K562 (cell line): ENCODE measurements at regions not wholly inside any gene's neighbourhood (a gene's known extent, or its start where the extent isn't known, plus 50 kb on each side); places are given as distances from the start of the nearest gene placed in this dataset.

ENCODE experiments used
- ATAC-seq: fragments of 200-7000 bp; cut with Tn5 transposase; 3 replicates; pipeline ENCODE4 v1.9.1; 2020; ENCODE audit warnings: moderate library complexity
- BruUV-seq: library from RNA; stranded (reverse); fragments of 400-500 nt; replicated peaks from 2 replicates; lab custom pipeline; 2021; lab: Mats Ljungman, UMichigan
- CTCF ChIA-PET: fragments of 300-600 bp; formaldehyde crosslinking; extraction: SDS; loops from one replicate; lab custom pipeline; 2021; ENCODE audit warnings: low intra/inter-chr PET ratio; lab: Yijun Ruan, JAX
- POLR2A ChIA-PET: fragments of 300-600, 350-650 bp; sonication (Branson Sonifier 250); formaldehyde crosslinking; extraction: SDS; loops from one replicate; lab custom pipeline; 2021; ENCODE audit warnings: antibody characterized with exemption, inconsistent platforms; lab: Yijun Ruan, JAX
- DNase-seq, 4 experiments: peaks; one replicate each; pipeline versions ENCODE4 v3.0.0 to v3.0.0-alpha.2; 2011 to 2018; ENCODE audit warnings: low spot score in 3 of 4, mixed read lengths in 3 of 4; ENCODE audit errors: extremely low read depth in 1 of 4
- FAIRE-seq: peaks from 2 replicates; lab custom pipeline; 2011; peaks lifted over from hg19 to GRCh38; lab: Jason Lieb, UNC
- H2AFZ ChIP-seq: 2 replicates; pipeline ENCODE4 v1.6.0; 2011; ENCODE audit warnings: low read depth, low read length, control low read depth, inconsistent platforms
- H3K27ac ChIP-seq: fragments of 200-600 bp; 3 replicates; pipeline ENCODE4 v1.8.0; 2011; ENCODE audit warnings: low read depth, mild to moderate bottlenecking, control low read depth, inconsistent platforms, low read length, moderate library complexity, mixed read lengths; ENCODE audit errors: extremely low read depth
- H3K27me3 ChIP-seq, 2 experiments: fragments of 300-600 bp in 1 of 2; 2 replicates in 1 of 2; 3 replicates in 1 of 2; pipeline versions ENCODE4 v1.6.0 to v1.8.0; 2011; ENCODE audit warnings: inconsistent platforms in 2 of 2, low read length in 2 of 2, mild to moderate bottlenecking in 1 of 2, mixed read lengths in 1 of 2, moderate library complexity in 1 of 2; ENCODE audit not compliant: control insufficient read depth in 2 of 2, insufficient read depth in 2 of 2
- H3K36me3 ChIP-seq: fragments of 300-600 bp; 3 replicates; pipeline ENCODE4 v1.8.0; 2011; ENCODE audit warnings: mild to moderate bottlenecking, low read length, inconsistent platforms; ENCODE audit not compliant: control insufficient read depth, insufficient read depth
- H3K4me1 ChIP-seq, 2 experiments: fragments of 200-600 bp in 1 of 2; replicated peaks in 1 of 2; 2 replicates in 1 of 2; 3 replicates in 1 of 2; pipeline versions ENCODE4 v1.5.1 to v1.8.0; 2011; ENCODE audit warnings: inconsistent platforms in 2 of 2, low read length in 2 of 2, mild to moderate bottlenecking in 1 of 2, mixed read lengths in 1 of 2, moderate library complexity in 1 of 2; ENCODE audit not compliant: control insufficient read depth in 2 of 2, insufficient read depth in 2 of 2
- H3K4me2 ChIP-seq: 2 replicates; pipeline ENCODE4 v1.6.1; 2011; ENCODE audit warnings: low read length, control low read depth, inconsistent platforms, mixed read lengths; ENCODE audit not compliant: insufficient read depth
- H3K4me3 ChIP-seq: fragments of 200-600 bp; sonication (generic), shearing (Covaris generic); 2 replicates; pipeline ENCODE4 v1.5.1; 2016; ENCODE audit warnings: control low read depth, inconsistent platforms
- H3K79me2 ChIP-seq: fragments of 200-600 bp; 3 replicates; pipeline ENCODE4 v1.8.0; 2011; ENCODE audit warnings: low read length, inconsistent platforms; ENCODE audit not compliant: control insufficient read depth, insufficient read depth
- H3K9ac ChIP-seq, 2 experiments: 2 replicates each; pipeline versions ENCODE4 v1.6.0 to v1.6.1; 2011; ENCODE audit warnings: low read depth in 2 of 2, low read length in 2 of 2, control low read depth in 1 of 2, inconsistent platforms in 1 of 2, mild to moderate bottlenecking in 1 of 2, mixed read lengths in 1 of 2; ENCODE audit not compliant: insufficient read depth in 1 of 2
- H3K9me1 ChIP-seq: one replicate; pipeline ENCODE4 v1.6.0; 2011; ENCODE audit warnings: inconsistent platforms, mild to moderate bottlenecking, low read length, moderate library complexity; ENCODE audit not compliant: control insufficient read depth, insufficient read depth
- H3K9me3 ChIP-seq: replicated peaks from 2 replicates; pipeline ENCODE4 v1.5.1; 2011; ENCODE audit warnings: low read depth, low read length, inconsistent platforms; ENCODE audit not compliant: control insufficient read depth, insufficient read depth
- H4K20me1 ChIP-seq: replicated peaks from 2 replicates; pipeline ENCODE4 v1.6.1; 2011; ENCODE audit warnings: low read length, inconsistent platforms, mixed read lengths; ENCODE audit not compliant: control insufficient read depth, insufficient read depth
- ESRRB ChIP-seq: fragments of 250-450 bp; sonication (Bioruptor Pico); IDR thresholded peaks from 2 replicates; pipeline ENCODE4 v1.5.0; 2020; ENCODE audit warnings: mild to moderate bottlenecking, moderate library complexity, borderline replicate concordance
- HSF4 ChIP-seq: fragments of 250-450 bp; sonication (Bioruptor Pico); IDR thresholded peaks from 2 replicates; pipeline ENCODE4 v2.1.2; 2022; ENCODE audit warnings: mild to moderate bottlenecking, moderate library complexity, borderline replicate concordance
- SMAD4 ChIP-seq: fragments of 250-450 bp; sonication (Bioruptor Pico); conservative IDR thresholded peaks from 2 replicates; pipeline ENCODE4 v1.8.0; 2021; ENCODE audit warnings: inconsistent platforms, mild to moderate bottlenecking, moderate library complexity
- XRCC5 ChIP-seq: fragments of 200-400 bp; formaldehyde crosslinking; IDR thresholded peaks from 2 replicates; pipeline ENCODE4 v1.6.1; 2017; ENCODE audit warnings: low read depth, mild to moderate bottlenecking, low read length
- YY1 ChIP-seq, 3 experiments: IDR thresholded peaks; 2 replicates each; pipeline ENCODE4 v1.6.1; 2011; ENCODE audit warnings: low read length in 2 of 3, mild to moderate bottlenecking in 2 of 3, moderate library complexity in 2 of 3, borderline replicate concordance in 1 of 3, control low read depth in 1 of 3, low read depth in 1 of 3; ENCODE audit not compliant: insufficient read depth in 3 of 3, insufficient replicate concordance in 2 of 3, control insufficient read depth in 1 of 3, insufficient read length in 1 of 3; ENCODE audit errors: extremely low read depth in 1 of 3
- whole genome bisulfite sequencing: fragments of 100-300 bp; shearing (Covaris generic); methylation state at CpG from one replicate; pipeline ENCODE4 v1.1.6; 2016; ENCODE audit warnings: low coverage, mixed read lengths; ENCODE audit not compliant: insufficient coverage; ENCODE audit errors: missing lambda C conversion rate; 5-methylcytosine and 5-hydroxymethylcytosine counted together
- in situ Hi-C: fragments of 300-500 bp; cut with MboI; formaldehyde crosslinking; loops from 4 replicates; pipeline ENCODE4 v1.15.0; 2018; ENCODE audit warnings: inconsistent platforms, mixed read lengths
- intact Hi-C: fragments of 100-400 bp; cut with micrococcal nuclease; formaldehyde crosslinking; loops from 2 replicates; pipeline ENCODE4 v1.14.2; 2022
- TF ChIP-seq, protein P1 (sequence below): fragments of 250-450 bp; sonication (Bioruptor Pico); IDR thresholded peaks from 2 replicates; pipeline ENCODE4 v1.4.0; 2020
- TF ChIP-seq, protein P2 (sequence below): sonication (generic); formaldehyde crosslinking; IDR thresholded peaks from 2 replicates; pipeline ENCODE4 v1.8.1; 2023; ENCODE audit warnings: mild to moderate bottlenecking, missing genetic modification reagents

DNA sequence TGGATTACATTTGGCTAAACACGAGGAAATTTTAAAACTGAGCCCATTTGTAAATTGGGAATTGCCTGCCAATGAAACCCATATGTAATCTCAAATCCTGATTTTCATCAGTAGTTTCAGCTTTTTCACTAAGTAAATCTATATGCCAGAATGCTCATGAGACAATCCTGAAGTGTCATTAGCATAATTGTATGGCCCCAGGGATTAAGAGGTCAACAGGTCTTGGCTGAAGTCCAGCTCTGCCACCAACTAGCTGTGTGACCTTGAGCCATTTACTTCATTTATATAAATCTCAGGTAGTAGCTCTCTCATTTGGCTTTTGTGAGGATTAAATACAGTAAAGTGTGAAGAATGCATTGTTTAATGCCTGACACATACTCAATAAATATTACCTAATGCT, 320.5 kb upstream of the EMCN start:
- no peaks in the 10 kb centered on the region for H4K20me1 ChIP-seq
- H3K9me3 ChIP-seq: no peaks in the 10 kb centered on the region
- no peaks in the 10 kb centered on the region for H3K79me2 ChIP-seq
- no peak for DNase-seq
- H3K9me1 ChIP-seq: no peaks in the 10 kb centered on the region
- BruUV-seq: no TSS peak
- CTCF ChIA-PET: no interaction called here
- H3K36me3 ChIP-seq: no peaks in the 10 kb centered on the region
- H3K4me2 ChIP-seq: no peak overlapping the region
- TF ChIP-seq SMAD4 (no peak), XRCC5 (no peak), HSF4 (no peak)
- TF ChIP-seq, protein P1, sequence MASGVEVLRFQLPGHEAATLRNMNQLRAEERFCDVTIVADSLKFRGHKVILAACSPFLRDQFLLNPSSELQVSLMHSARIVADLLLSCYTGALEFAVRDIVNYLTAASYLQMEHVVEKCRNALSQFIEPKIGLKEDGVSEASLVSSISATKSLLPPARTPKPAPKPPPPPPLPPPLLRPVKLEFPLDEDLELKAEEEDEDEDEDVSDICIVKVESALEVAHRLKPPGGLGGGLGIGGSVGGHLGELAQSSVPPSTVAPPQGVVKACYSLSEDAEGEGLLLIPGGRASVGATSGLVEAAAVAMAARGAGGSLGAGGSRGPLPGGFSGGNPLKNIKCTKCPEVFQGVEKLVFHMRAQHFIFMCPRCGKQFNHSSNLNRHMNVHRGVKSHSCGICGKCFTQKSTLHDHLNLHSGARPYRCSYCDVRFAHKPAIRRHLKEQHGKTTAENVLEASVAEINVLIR (CRISPR knock-in tag): no peak
- in situ Hi-C loops: no loop called here
- no peaks in the 10 kb centered on the region for H3K27me3 ChIP-seq
- no peak overlapping the region for H3K9ac ChIP-seq
- intact Hi-C loops: no loop called here
- FAIRE-seq: no peak
- POLR2A ChIA-PET: no interaction called here
- no peaks in the 10 kb centered on the region for H3K4me1 ChIP-seq
- ATAC-seq: no peak
- no peak overlapping the region for H3K27ac ChIP-seq
- H2AFZ ChIP-seq: no peak overlapping the region
- H3K4me3 ChIP-seq: no peak overlapping the region
- WGBS: 0% methylated on average over 1 of the region's 1 CpG

DNA sequence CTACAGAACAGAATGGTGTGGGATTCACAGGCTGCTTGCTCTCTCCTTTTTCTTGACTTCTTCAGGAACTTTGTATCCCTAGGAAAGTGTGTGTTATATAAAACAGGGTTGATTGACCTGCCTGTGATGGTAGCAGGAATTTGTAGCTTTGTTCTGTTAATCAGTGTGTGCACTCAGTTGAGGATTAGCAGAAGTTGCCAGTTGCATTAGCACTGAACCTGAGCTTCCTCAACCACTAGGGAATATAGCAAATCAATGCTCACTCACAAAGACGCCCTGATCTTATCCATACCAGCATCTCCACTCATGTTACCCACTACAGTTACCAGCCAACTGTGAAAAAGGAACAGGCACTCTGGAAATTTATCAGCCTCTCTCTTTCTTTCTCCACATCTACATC, 319.1 kb upstream of the EMCN start:
- ChIA-PET POLR2A (no interaction called here), CTCF (no interaction called here)
- no peak for DNase-seq
- no peak for TF ChIP-seq ESRRB (CRISPR knock-in tag)
- TF ChIP-seq, protein P2, sequence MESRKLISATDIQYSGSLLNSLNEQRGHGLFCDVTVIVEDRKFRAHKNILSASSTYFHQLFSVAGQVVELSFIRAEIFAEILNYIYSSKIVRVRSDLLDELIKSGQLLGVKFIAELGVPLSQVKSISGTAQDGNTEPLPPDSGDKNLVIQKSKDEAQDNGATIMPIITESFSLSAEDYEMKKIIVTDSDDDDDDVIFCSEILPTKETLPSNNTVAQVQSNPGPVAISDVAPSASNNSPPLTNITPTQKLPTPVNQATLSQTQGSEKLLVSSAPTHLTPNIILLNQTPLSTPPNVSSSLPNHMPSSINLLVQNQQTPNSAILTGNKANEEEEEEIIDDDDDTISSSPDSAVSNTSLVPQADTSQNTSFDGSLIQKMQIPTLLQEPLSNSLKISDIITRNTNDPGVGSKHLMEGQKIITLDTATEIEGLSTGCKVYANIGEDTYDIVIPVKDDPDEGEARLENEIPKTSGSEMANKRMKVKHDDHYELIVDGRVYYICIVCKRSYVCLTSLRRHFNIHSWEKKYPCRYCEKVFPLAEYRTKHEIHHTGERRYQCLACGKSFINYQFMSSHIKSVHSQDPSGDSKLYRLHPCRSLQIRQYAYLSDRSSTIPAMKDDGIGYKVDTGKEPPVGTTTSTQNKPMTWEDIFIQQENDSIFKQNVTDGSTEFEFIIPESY (CRISPR knock-in tag): no peak
- TF ChIP-seq YY1 (IDR thresholded peaks at IDR 0.05; ENCODE audit: borderline replicate concordance in 1 of 3, control insufficient read depth in 1 of 3, extremely low read depth in 1 of 3, insufficient read depth in 3 of 3, insufficient read length in 1 of 3, insufficient replicate concordance in 2 of 3, low read depth in 1 of 3, low read length in 2 of 3): no peak
- intact Hi-C loops: no loop called here
- in situ Hi-C loops: no loop called here
- no peak overlapping the region for H3K4me3 ChIP-seq
- WGBS: 0% methylated on average over 1 of the region's 1 CpG
- no peaks in the 10 kb centered on the region for H3K36me3 ChIP-seq
- no peak overlapping the region for H3K27ac ChIP-seq
- H3K9ac ChIP-seq: no peak overlapping the region
- no peak for ATAC-seq
- H4K20me1 ChIP-seq: no peaks in the 10 kb centered on the region
- H3K9me3 ChIP-seq: no peaks in the 10 kb centered on the region
- no peak for FAIRE-seq
- BruUV-seq: no TSS peak
- no peaks in the 10 kb centered on the region for H3K79me2 ChIP-seq
- no peaks in the 10 kb centered on the region for H3K4me1 ChIP-seq
- no peaks in the 10 kb centered on the region for H3K27me3 ChIP-seq
- no peaks in the 10 kb centered on the region for H3K9me1 ChIP-seq
- no peak overlapping the region for H2AFZ ChIP-seq
- H3K4me2 ChIP-seq: no peak overlapping the region
